Activated naive CD8-positive, alpha-beta T cell treated with anti-CD3 and anti-CD28 coated beads, Interleukin-2, amount 50 U/mL, for 16 hours (primary cell): ENCODE measurements at regions not wholly inside any gene's neighbourhood (a gene's known extent, or its start where the extent isn't known, plus 50 kb on each side); places are given as distances from the start of the nearest gene placed in this dataset.

Experiments used
- DNase-seq: peaks from one replicate; pipeline ENCODE4 v3.0.0-alpha.2; 2020; ENCODE audit warnings: low read depth, low spot score

- no peak for DNase-seq
Measured at GRCh38 chr12:13503094-13503835, 306.7 kb downstream of the EMP1 start.

GRCh38 chr12:13499008-13499407 is 302.5 kb downstream of the EMP1 start:
- DNase-seq = no peak

GRCh38 chr12:13496111-13496510 is 299.6 kb downstream of the EMP1 start:
- no peak for DNase-seq

GRCh38 chr12:13489246-13489645 is 292.7 kb downstream of the EMP1 start:
- no peak for DNase-seq

GRCh38 chr12:13487326-13487725 is 290.8 kb downstream of the EMP1 start:
- no peak for DNase-seq

- no peak for DNase-seq
Measured at GRCh38 chr12:13486794-13487193, 290.3 kb downstream of the EMP1 start.

GRCh38 chr12:13478650-13479181 is 282.2 kb downstream of the EMP1 start:
- DNase-seq = no peak

- no peak for DNase-seq
Measured at GRCh38 chr12:13474381-13474780, 277.9 kb downstream of the EMP1 start.

GRCh38 chr12:13472690-13473089 is 276.2 kb downstream of the EMP1 start:
- DNase-seq = no peak

GRCh38 chr12:13471471-13471870 is 274.9 kb downstream of the EMP1 start:
- no peak for DNase-seq

GRCh38 chr12:13465635-13466034 is 269.1 kb downstream of the EMP1 start:
- no peak for DNase-seq

- DNase-seq = no peak
Measured at GRCh38 chr12:13463189-13463588, 266.7 kb downstream of the EMP1 start.

- DNase-seq = no peak
Measured at GRCh38 chr12:13462450-13462849, 265.9 kb downstream of the EMP1 start.

- DNase-seq = no peak
Measured at GRCh38 chr12:13455778-13456144, 259.2 kb downstream of the EMP1 start.

GRCh38 chr12:13454991-13455777 is 258.7 kb downstream of the EMP1 start:
- no peak for DNase-seq

- DNase-seq = no peak
Measured at GRCh38 chr12:13452955-13453570, 256.5 kb downstream of the EMP1 start.

- no peak for DNase-seq
Measured at GRCh38 chr12:13451776-13452175, 255.2 kb downstream of the EMP1 start.

GRCh38 chr12:13450231-13451080 is 253.9 kb downstream of the EMP1 start:
- DNase-seq = no peak

GRCh38 chr12:13444076-13444475 is 247.6 kb downstream of the EMP1 start:
- no peak for DNase-seq

GRCh38 chr12:13443498-13443897 is 247.0 kb downstream of the EMP1 start:
- no peak for DNase-seq

- no peak for DNase-seq
Measured at GRCh38 chr12:13443028-13443427, 246.5 kb downstream of the EMP1 start.

GRCh38 chr12:13442457-13442856 is 245.9 kb downstream of the EMP1 start:
- no peak for DNase-seq
